Ovary (tissue), 7 donors: ENCODE measurements at regions not wholly inside any gene's neighbourhood (a gene's known extent, or its start where the extent isn't known, plus 50 kb on each side); places are given as distances from the start of the nearest gene placed in this dataset.

Experiments
- DNase-seq, 5 donors: peaks; one replicate each; pipeline ENCODE4 v3.0.0-alpha.2; 2019 to 2020
- H3K27ac ChIP-seq, 2 donors: fragments of 200-600 bp; one replicate each; pipeline versions ENCODE4 v1.5.1 to v1.8.0; 2019 to 2022
- H3K27me3 ChIP-seq: fragments of 200-600 bp; one replicate; pipeline ENCODE4 v1.8.0; 2022
- H3K36me3 ChIP-seq: fragments of 200-600 bp; sonication (generic); one replicate; pipeline ENCODE4 v1.5.1; 2019
- H3K4me1 ChIP-seq: one replicate; pipeline ENCODE4 v1.8.1; 2013; ENCODE audit warnings: mild to moderate bottlenecking, moderate library complexity; ENCODE audit not compliant: insufficient read depth
- H3K4me3 ChIP-seq: fragments of 200-600 bp; sonication (generic); one replicate; pipeline ENCODE4 v1.5.1; 2017
- H3K9me3 ChIP-seq, 2 donors: fragments of 200-600 bp in 1 of 2; sonication (generic) in 1 of 2; one replicate each; pipeline versions ENCODE4 v1.5.1 to v1.8.1; 2013 to 2019; ENCODE audit warnings: mild to moderate bottlenecking in 1 of 2, moderate library complexity in 1 of 2
- EP300 ChIP-seq: sonication (generic); formaldehyde crosslinking; IDR thresholded peaks from one replicate; pipeline ENCODE4 v1.6.1; 2017; ENCODE audit warnings: antibody characterized with exemption
- POLR2A ChIP-seq: fragments of 450-650 bp; IDR thresholded peaks from one replicate; pipeline ENCODE4 v1.6.1; 2017; ENCODE audit warnings: antibody characterized with exemption, mild to moderate bottlenecking, moderate library complexity
- WGBS, 3 donors: extraction: QIAGEN DNeasy Blood & Tissue Kit in 1 of 3; methylation state at CpG; one replicate each; pipeline versions ENCODE4 v1.1.5 to v1.1.7; 2013 to 2017; 5-methylcytosine and 5-hydroxymethylcytosine counted together
- intact Hi-C, 4 donors: fragments of 100-400 bp; cut with DNase I; formaldehyde crosslinking; loops; one replicate each; pipeline versions ENCODE4 v1.11.0 to v1.15.1; 2022 to 2023
- TF ChIP-seq, protein P1 (sequence below), 3 donors: fragments of 450-650 bp in 2 of 3; fragments of 200-600 bp in 1 of 3; IDR thresholded peaks; one replicate each; pipeline versions ENCODE4 v1.5.1 to v1.8.0; 2016 to 2022; ENCODE audit warnings: antibody characterized with exemption in 3 of 3, mild to moderate bottlenecking in 1 of 3
- donor health status: DM: no; HTN: no; CAD: no; lungs with moderate emphysema.
- donor health status: DM: no; HTN: no; CAD: no.
- donor health status: Bipolar disorder and iron deficiency.
- donor health status: DM: no; HTN: no; CAD: no.
- donor health status: DM: yes; HTN: yes; CAD: no.

DNA sequence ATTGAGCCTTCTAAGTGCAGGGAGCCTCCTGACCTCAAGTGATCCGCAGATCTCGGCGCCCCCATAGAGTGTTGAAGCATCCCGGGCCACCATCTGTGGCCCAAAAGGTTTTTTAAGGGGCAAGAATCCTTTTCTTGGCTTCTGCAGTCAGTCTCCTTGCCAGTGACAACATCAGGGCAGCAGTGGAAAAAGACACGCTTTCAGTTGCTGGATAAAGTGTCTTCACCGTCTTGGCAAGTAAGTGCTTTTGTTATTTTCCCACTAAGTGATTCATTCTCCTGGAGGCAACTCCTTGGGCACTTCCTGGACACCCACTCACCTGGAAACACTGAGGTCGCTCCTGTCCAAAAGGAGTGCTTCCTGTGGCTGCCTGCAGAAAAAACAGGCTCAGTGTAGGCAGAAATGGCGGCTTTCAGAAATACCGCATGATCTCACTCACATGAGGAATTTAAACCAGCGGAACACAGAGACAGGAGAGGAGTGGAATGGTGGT is 71.7 kb upstream of the ABHD2 start:
- no peak for DNase-seq
- Histone ChIP-seq H3K4me3 (no peak overlapping the region), H3K4me1 (peaks cover 7% of the 10 kb centered on the region), H3K27ac (no peak overlapping the region), H3K36me3 (no peaks in the 10 kb centered on the region), H3K27me3 (no peaks in the 10 kb centered on the region), H3K9me3 (no peaks in the 10 kb centered on the region)
- 66 to 73% (median 69%) methylated on average over 10 of the region's 10 CpGs for WGBS, 3 donors
- TF ChIP-seq, protein P1, sequence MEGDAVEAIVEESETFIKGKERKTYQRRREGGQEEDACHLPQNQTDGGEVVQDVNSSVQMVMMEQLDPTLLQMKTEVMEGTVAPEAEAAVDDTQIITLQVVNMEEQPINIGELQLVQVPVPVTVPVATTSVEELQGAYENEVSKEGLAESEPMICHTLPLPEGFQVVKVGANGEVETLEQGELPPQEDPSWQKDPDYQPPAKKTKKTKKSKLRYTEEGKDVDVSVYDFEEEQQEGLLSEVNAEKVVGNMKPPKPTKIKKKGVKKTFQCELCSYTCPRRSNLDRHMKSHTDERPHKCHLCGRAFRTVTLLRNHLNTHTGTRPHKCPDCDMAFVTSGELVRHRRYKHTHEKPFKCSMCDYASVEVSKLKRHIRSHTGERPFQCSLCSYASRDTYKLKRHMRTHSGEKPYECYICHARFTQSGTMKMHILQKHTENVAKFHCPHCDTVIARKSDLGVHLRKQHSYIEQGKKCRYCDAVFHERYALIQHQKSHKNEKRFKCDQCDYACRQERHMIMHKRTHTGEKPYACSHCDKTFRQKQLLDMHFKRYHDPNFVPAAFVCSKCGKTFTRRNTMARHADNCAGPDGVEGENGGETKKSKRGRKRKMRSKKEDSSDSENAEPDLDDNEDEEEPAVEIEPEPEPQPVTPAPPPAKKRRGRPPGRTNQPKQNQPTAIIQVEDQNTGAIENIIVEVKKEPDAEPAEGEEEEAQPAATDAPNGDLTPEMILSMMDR (IDR thresholded peaks at IDR 0.05), result no peak
- TF ChIP-seq EP300 (no peak), POLR2A (no peak)
- intact Hi-C loops, result loop anchor here (2.0 to 10.0 kb wide), 4 partner anchors 106 to 112 kb away; no protein-coding TSS in a partner anchor

GRCh38 chr15:89017370-89018066 is 70.7 kb upstream of the ABHD2 start:
- WGBS, 3 donors, result 1 to 2% (median 1%) methylated on average over 38 of the region's 38 CpGs
- H3K9me3 ChIP-seq, result no peaks in the 10 kb centered on the region
- peak; percentile 67 to 86 (median 81) for DNase-seq
- peak overlapping the region in 1 of 2 donors; percentile 3 for H3K27ac ChIP-seq
- no peaks in the 10 kb centered on the region for H3K36me3 ChIP-seq
- TF ChIP-seq, protein P1 (IDR thresholded peaks at IDR 0.05), result peak; percentile 67 to 69 (median 68)
- TF ChIP-seq EP300 (peak; percentile 81), POLR2A (no peak)
- intact Hi-C loops, result loop anchor here (2.0 to 10.0 kb wide), 4 partner anchors 107 to 113 kb away; no protein-coding TSS in a partner anchor
- H3K27me3 ChIP-seq, result no peaks in the 10 kb centered on the region
- peaks cover 7% of the 10 kb centered on the region for H3K4me1 ChIP-seq
- peak overlapping the region; percentile 25 for H3K4me3 ChIP-seq

DNA sequence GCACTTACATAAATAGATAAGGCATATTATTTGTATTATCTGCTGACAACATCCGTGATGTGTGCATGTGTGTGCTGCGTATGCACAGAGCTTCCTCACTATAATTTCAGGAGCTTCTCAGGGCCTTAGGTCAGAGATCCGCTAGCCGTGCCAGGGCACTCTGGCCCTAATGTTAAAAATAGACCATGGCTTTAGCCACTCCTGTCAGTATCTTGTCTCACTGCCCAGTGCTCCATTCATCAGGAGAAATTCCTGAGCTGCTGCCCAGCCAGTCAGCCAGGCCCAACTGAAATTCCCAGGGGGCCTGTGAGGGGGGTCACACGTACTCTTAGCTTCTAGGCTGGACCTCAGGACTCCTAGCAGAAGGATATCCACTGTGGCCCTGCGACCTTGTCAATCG is 70.0 kb upstream of the ABHD2 start:
- H3K9me3 ChIP-seq, result no peaks in the 10 kb centered on the region
- no peak overlapping the region for H3K4me3 ChIP-seq
- DNase-seq, result peak; percentile 50 to 73 (median 65)
- intact Hi-C loops, result loop anchor here in 2 of 4 donors (5.0 to 10.0 kb wide), 2 partner anchors 111 to 113 kb away; no protein-coding TSS in a partner anchor
- H3K27ac ChIP-seq, result no peak overlapping the region
- no peaks in the 10 kb centered on the region for H3K36me3 ChIP-seq
- TF ChIP-seq POLR2A (no peak), EP300 (no peak)
- TF ChIP-seq, protein P1 (IDR thresholded peaks at IDR 0.05), result no peak
- WGBS, 3 donors, result 25 to 26% (median 25%) methylated on average over 7 of the region's 7 CpGs
- peaks cover 7% of the 10 kb centered on the region for H3K4me1 ChIP-seq
- H3K27me3 ChIP-seq, result no peaks in the 10 kb centered on the region

DNA sequence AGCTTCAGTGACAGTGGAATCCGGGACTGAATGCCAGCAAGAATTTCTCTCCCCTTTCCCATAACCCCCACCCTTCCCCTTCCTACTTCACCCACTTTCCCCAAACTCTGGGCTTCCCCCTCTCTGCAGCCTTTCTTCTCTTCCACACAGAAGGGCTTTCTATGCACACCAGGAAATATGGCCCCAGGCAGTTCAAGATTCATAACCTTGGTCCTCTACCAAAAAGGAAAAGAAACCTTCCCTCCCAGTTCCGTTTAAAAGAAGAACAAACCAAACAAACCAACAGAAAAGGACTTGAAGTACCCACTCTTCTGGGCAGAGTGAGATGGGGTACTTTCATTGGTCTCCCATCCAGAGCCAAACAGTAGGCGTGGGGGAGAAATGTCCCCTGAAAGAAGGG is 68.8 kb upstream of the ABHD2 start:
- no peak for DNase-seq
- Histone ChIP-seq H3K9me3 (no peaks in the 10 kb centered on the region), H3K27me3 (no peaks in the 10 kb centered on the region), H3K36me3 (no peaks in the 10 kb centered on the region), H3K27ac (no peak overlapping the region), H3K4me1 (peaks cover 7% of the 10 kb centered on the region), H3K4me3 (no peak overlapping the region)
- intact Hi-C loops, result loop anchor here in 2 of 4 donors (5.0 to 10.0 kb wide), 2 partner anchors 112 to 115 kb away; no protein-coding TSS in a partner anchor
- TF ChIP-seq, protein P1 (IDR thresholded peaks at IDR 0.05), result no peak
- TF ChIP-seq EP300 (no peak), POLR2A (no peak)
- 41 to 49% (median 49%) methylated on average over 3 of the region's 3 CpGs for WGBS, 3 donors
